ENCODE measurements at regions not wholly inside any gene's neighbourhood (a gene's known extent, or its start where the extent isn't known, plus 50 kb on each side); places are given as distances from the start of the nearest gene placed in this dataset.

DNA sequence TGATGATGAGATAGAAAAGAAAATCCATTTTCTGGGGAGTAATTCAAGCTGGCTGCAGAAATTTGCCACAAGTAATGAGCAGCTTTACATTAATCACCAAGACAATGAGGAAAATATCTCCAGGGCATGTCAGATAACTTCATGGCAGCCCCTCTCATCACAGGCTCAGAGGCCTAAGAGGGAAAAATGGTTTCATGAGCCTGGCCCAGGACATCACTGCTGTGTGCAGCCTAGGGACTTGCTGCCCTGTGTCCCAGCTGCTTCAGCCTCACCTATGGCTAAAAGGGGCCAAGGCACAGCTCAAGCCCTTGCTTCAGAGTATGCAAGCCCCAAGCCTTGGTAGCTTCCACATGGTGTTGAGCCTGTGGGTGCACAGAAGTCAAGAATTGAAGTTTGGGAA, 161.7 kb downstream of the OPA1 start:
- no peak for DNase-seq

GRCh38 chr3:193756536-193756935, 163.5 kb downstream of the OPA1 start:
- DNase-seq, result no peak

- DNase-seq, result no peak
Observed at GRCh38 chr3:193757457-193757856, 164.4 kb downstream of the OPA1 start.

GRCh38 chr3:193761969-193762368, 169.0 kb downstream of the OPA1 start:
- DNase-seq, result no peak

GRCh38 chr3:193762657-193763056, 169.6 kb downstream of the OPA1 start:
- no peak for DNase-seq

DNA sequence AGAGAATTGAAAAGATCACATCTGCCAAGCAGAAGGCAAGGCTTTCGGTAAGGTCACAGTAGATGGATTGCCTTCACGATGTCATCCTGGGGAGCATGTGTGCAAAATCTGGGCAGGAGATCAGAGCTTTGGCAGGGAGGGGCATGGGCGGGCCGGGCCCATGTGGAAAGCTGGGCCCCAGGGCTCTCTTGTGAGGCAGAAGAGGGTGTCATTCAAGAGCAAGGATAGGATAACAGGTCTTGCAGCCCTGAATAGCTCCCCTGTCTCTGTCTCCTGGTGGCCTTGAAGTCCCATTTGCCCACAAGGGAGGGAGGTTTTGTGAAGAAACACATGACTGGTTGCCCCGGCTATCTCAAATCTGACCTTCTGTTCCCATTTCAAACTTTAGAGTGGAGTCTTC, 172.0 kb downstream of the OPA1 start:
- no peak for DNase-seq

DNA sequence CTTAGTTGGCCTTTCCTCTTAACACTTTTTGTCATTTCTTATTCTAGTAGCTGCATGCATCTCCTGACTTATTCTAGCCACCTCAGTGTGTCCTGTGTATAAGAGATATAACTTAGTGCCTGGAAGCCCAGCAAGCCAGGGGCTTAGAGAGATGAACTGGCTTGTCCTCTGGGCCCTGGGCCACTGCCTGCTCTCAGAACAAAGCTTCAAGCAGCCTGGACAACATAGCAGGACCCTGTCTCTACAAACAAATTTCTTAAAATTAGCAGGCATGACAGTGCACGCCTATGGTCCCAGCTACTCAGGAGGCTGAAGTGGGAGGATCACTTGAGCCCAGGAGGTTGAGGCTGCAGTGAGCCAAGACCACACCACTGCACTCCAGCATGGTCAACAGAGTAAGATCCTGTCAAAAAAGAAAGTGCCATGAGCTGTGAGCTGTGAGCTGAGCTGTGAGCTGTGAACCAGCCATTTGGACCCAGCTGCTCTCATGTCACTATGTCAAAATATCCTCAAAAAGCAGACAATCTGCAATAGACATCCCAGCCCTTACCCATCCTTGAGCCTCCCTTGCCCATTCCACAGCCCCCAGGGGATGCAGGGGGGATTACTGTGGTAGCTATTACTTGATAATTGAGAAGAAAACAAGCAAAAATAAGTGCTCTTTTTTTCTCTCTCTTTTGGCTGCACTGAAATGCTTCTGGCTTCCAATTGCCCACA, 174.5 kb downstream of the OPA1 start:
- DNase-seq, result no peak

DNA sequence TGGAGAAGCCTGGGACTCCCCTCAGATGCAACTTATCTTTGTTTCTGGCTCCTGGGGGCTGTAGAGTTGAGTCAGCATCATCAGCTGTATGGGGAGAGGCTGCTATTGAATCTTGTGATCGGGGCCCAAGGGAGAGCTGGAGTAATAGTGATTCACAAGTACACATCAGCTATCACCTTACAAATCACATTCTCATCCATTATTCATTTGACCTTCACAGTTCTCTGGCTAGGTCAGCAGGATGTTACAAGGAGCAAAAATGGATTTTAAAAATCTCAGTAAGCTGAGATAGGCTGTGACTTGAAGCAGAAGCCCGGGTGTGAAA, 175.0 kb downstream of the OPA1 start:
- no peak for DNase-seq

DNA sequence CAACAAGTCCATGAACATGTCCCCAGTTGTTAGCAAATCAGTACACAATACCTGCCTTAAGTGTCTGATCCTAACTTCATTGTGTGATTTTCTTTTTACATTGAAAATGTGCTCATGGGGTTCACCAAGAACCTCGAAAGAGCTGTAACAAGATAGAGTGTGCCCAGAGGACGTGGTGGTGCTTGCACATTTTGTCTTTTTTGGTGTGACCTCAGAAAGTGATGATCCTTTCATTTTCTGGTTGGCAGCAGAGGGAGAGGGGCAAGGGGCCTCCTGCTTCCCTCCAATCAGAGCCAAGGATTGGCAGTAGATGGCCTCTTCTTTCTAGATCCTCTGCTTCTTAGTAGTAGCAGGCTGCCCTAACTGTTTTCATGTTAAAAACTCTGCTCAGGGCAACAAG, 176.4 kb downstream of the OPA1 start:
- no peak for DNase-seq

- DNase-seq, result no peak
Observed at GRCh38 chr3:193771011-193771652, 178.1 kb downstream of the OPA1 start.

GRCh38 chr3:193771653-193772421, 178.8 kb downstream of the OPA1 start:
- no peak for DNase-seq

DNA sequence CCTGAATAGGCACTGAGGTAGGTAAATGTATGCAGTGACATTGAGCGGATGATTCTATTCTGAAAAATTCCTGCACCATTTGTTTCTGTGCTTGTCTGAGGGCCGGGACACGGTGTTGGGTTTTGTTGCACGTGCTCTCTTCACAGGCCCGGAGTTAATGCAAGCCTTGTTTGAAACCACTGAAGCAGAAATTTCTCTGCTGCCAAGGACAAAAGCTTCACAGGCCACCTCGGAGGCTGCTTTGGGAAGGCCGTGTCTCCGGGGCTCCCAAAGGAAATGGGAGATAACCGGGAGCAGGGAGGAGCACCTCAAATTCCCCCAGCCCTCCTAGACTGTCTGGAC, 179.4 kb downstream of the OPA1 start:
- DNase-seq, result no peak

- no peak for DNase-seq
Observed at GRCh38 chr3:193773266-193774220, 180.5 kb downstream of the OPA1 start.

DNA sequence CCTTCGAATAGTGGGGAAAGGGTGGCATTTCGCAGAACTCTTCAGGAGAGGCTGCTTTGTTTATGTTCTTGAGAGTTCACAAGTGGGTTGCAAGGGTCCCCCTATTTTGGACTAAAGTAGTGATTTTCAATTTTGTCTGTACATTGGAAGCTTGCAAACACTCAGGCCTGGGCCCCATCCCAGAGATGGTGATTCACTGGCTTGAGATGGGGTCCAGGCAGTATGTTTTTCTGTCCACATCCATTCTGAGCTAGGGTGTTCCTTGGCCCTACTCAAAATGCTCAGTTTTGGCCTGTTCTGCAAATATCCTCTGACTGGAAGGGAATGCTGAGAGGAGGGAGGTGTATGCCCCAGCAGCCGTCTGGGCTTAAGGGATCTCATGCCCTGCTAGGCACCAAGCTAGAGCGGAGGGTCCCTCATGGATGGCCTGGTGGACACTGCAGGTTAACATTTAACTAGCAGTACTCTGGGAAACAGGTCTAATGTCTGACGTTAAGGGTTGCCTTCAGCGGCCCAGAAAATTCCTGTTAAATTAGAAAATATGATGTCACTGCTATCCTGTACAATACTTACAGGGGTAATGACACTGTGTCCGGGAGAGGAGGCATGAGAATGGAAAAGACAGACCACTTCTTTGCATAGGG, 181.4 kb downstream of the OPA1 start:
- no peak for DNase-seq

DNA sequence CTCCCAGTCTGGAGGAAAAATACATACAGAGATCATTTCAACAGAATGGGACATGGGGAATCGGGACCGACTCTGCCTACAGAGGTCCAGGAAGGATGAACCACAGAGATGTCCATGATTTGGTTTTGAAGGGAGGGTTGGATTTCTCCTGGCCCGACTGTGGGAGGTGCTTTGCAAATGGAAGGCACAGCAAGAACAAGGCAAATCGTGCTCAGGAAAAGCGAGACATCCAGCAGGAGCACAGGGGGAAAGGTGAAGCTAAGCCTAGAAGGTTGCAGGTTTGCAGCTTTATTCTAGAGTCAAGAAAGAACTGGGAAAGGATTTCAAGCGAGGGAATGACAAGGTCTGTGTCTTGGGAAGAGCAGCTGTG, 181.9 kb downstream of the OPA1 start:
- DNase-seq, result no peak

GRCh38 chr3:193775421-193776077, 182.5 kb downstream of the OPA1 start:
- DNase-seq, result no peak

DNA sequence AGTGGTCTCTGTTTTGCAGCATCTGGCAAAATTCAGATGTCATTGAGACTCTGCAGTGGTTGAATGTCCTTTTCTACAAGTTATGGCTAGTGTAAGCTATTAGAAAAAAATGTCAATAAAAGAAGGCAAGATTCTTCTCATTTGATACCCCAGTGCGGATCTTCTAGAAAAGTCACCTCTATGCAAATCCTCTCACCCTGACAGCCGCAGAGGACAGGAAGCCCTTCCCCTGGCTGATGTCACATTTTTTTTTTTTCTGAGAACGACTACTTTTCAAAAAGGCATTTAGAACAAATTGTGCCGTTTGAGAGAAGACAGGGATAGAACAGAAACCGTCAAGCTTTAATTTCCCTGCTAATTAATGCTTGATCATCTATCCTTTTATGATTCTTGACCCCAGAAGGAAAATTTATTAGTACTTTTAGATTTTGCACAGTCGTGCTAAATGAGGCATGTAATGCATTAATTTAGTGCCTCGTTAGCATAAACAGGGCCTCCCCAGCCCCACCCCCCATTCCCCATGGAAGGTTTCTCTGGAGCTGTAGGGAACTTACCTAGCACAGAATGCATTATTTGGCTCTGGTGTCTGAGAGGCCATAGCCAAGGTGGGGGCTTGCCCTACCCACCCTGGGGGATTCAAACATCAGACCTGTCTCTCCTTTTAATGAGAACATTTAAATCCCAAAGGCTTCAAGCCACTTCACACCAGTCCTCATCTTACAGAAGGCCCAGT, 183.8 kb downstream of the OPA1 start:
- DNase-seq, result no peak

DNA sequence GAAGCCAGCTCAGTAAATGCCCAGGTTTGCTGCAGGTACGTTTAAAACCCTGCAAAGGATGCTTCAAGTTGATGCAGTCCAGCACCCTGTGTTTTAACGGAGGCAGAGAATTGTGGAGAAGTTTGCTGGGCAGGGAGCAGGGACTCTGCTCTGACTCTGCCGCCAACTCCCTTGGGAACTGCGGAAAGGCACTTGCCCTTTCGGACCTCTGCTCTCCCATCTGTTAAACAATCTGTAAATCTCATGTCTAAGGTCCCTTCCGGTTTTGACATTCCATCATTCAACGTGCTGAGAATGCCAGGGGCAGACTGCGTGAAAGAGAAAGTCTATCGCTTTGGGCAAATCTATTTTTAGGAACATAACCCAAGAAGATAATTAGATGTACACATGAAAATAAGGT, 184.5 kb downstream of the OPA1 start:
- DNase-seq, result no peak

DNA sequence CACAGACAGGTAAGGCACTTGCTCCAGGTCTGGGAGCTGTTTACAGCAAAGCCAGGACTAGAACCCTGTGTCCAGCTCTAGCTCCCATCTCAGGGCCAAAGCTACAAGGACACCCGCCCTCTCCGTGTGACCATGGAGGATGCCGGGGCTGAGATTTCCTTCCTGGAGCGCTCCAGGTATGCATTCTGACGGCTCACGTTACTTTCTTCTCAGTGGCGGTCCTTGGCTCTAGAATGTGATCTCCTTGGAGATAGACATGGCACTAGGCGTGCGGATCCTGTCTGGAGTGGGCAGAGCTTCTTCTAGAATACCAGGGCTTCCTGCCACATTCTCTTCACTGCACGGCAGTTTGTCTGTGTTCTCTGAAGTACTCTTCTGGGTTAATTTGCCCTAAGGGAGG, 185.7 kb downstream of the OPA1 start:
- no peak for DNase-seq

DNA sequence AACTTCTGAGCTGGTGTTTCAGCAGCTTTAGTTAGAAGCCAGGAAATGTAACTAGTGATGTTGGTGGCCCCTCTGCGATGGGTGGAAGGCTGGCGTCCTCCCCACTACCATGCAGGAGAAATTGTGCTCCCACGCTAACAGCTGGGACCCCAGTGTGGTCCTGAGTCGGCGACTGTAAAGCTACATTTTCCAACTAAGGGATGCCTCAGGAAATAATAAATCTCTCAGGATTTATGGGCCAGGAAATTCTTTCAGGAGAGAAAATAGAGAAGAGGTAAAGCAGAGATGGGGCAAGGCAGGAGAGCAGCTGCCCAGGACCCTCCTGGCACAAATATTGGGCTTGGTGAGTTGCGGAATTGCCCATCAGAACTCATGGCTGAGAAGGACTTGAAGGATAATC, 186.9 kb downstream of the OPA1 start:
- DNase-seq, result no peak

DNA sequence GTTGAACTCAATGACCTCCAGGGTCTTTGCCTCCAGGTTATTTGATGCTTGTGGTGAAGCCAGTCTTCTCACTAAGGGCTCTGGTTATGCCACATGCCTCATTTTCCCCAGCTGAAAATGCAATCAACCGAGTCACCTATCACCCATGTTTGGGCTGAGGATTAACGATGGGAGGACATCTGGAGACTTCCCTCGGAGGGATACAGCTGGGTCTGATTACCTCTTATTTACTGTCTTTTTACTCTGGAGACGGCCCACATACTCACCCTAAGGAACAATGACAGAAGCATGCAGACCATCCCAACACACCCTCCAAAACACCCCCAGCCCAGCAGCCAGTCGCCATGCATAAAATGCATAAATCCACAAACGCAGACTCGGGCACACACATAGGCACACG, 187.4 kb downstream of the OPA1 start:
- DNase-seq, result no peak
